Neural progenitor cell (in vitro differentiated cells): ENCODE measurements at regions not wholly inside any gene's neighbourhood (a gene's known extent, or its start where the extent isn't known, plus 50 kb on each side); places are given as distances from the start of the nearest gene placed in this dataset.

Experiments
- DNase-seq: peaks from one replicate; pipeline ENCODE4 v3.0.0-alpha.2; 2016; ENCODE audit warnings: low spot score
- H2AFZ ChIP-seq: fragments of 200-600 bp; sonication (generic); replicated peaks from 2 replicates; pipeline ENCODE4 v1.6.1; 2016; ENCODE audit warnings: antibody characterized with exemption
- H3F3A ChIP-seq: fragments of 200-600 bp; sonication (generic); 2 replicates; pipeline ENCODE4 v1.6.1; 2016; ENCODE audit warnings: antibody characterized with exemption, low read depth
- H3K27ac ChIP-seq: fragments of 200-600 bp; sonication (generic); 2 replicates; pipeline ENCODE4 v1.5.1; 2016; ENCODE audit warnings: mild to moderate bottlenecking
- H3K27me3 ChIP-seq: fragments of 200-600 bp; sonication (generic); 2 replicates; pipeline ENCODE4 v1.6.1; 2016; ENCODE audit warnings: mild to moderate bottlenecking, moderate library complexity
- H3K36me3 ChIP-seq: fragments of 200-600 bp; sonication (generic); 2 replicates; pipeline ENCODE4 v1.5.1; 2016
- H3K4me1 ChIP-seq: fragments of 200-600 bp; sonication (generic); 2 replicates; pipeline ENCODE4 v1.6.1; 2016; ENCODE audit warnings: mixed run types
- H3K4me2 ChIP-seq: fragments of 200-600 bp; sonication (generic); 2 replicates; pipeline ENCODE4 v1.6.1; 2016
- H3K4me3 ChIP-seq: fragments of 200-600 bp; sonication (generic); 2 replicates; pipeline ENCODE4 v1.5.1; 2016
- H3K79me2 ChIP-seq: fragments of 200-600 bp; sonication (generic); 2 replicates; pipeline ENCODE4 v1.6.1; 2016; ENCODE audit warnings: low read depth
- H3K9ac ChIP-seq: fragments of 200-600 bp; sonication (generic); 2 replicates; pipeline ENCODE4 v1.6.1; 2016
- H3K9me3 ChIP-seq: fragments of 200-600 bp; sonication (generic); 2 replicates; pipeline ENCODE4 v1.5.1; 2016; ENCODE audit warnings: low read depth
- H4K20me1 ChIP-seq: fragments of 200-600 bp; sonication (generic); 2 replicates; pipeline ENCODE4 v1.6.1; 2016; ENCODE audit warnings: low read depth
- H3K27ac Mint-ChIP-seq: 3 replicates; pipeline ENCODE4 v1.8.0; 2021; ENCODE audit warnings: mixed read lengths
- H3K27me3 Mint-ChIP-seq: 2 replicates; pipeline ENCODE4 v1.8.0; 2022; ENCODE audit warnings: low read depth, mild to moderate bottlenecking, inconsistent platforms, moderate library complexity, mixed read lengths; ENCODE audit not compliant: insufficient read depth
- H3K36me3 Mint-ChIP-seq: 3 replicates; pipeline ENCODE4 v1.8.0; 2021; ENCODE audit warnings: mixed read lengths
- H3K4me1 Mint-ChIP-seq: 3 replicates; pipeline ENCODE4 v1.8.0; 2021; ENCODE audit warnings: mixed read lengths
- H3K4me3 Mint-ChIP-seq: 3 replicates; pipeline ENCODE4 v1.8.0; 2021; ENCODE audit warnings: mild to moderate bottlenecking, moderate library complexity, mixed read lengths
- H3K9me3 Mint-ChIP-seq: 3 replicates; pipeline ENCODE4 v1.8.0; 2020; ENCODE audit warnings: mixed read lengths
- EZH2 ChIP-seq: fragments of 200-600 bp; sonication (generic); IDR thresholded peaks from 2 replicates; pipeline ENCODE4 v1.6.1; 2017; ENCODE audit warnings: antibody characterized with exemption, mild to moderate bottlenecking, moderate library complexity
- EZH2phosphoT487 ChIP-seq: fragments of 200-600 bp; sonication (generic); IDR thresholded peaks from 2 replicates; pipeline ENCODE4 v1.6.1; 2017; ENCODE audit warnings: antibody characterized with exemption
- TF ChIP-seq, protein P1 (sequence below): fragments of 200-600 bp; sonication (generic); IDR thresholded peaks from 2 replicates; pipeline ENCODE4 v1.5.1; 2017; ENCODE audit warnings: antibody characterized with exemption, mild to moderate bottlenecking

DNA sequence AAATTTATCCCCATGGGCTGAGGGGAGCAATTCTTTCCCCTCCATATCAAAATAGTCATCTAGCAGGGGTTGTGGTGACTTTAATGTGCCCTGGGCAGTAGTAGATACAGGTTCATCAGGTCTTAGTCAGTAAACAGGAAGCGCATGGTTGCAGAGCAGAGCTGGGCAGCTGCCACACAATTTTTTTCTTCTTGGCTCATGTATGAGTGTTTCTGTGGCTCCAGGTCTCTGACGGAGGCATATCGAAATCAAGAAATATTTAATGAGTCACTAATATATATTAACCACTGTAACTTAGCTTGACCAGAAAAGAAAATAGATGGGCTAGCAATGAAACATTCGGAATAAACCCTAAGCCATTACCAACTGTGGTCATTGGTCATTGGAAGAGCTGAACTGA is 68.4 kb upstream of the UBL3 start:
- H3K9ac ChIP-seq = no peak overlapping the region
- no peaks in the 10 kb centered on the region for H3K9me3 ChIP-seq
- Mint-ChIP-seq H3K36me3 (no peaks in the 10 kb centered on the region), H3K9me3 (no peaks in the 10 kb centered on the region), H3K4me1 (peaks cover 11% of the 10 kb centered on the region), H3K27me3 (peaks cover 6% of the 10 kb centered on the region), H3K27ac (no peak overlapping the region), H3K4me3 (no peak overlapping the region)
- H3K4me3 ChIP-seq = no peak overlapping the region
- no peak for DNase-seq
- no peak overlapping the region for H3K27ac ChIP-seq
- TF ChIP-seq, protein P1, sequence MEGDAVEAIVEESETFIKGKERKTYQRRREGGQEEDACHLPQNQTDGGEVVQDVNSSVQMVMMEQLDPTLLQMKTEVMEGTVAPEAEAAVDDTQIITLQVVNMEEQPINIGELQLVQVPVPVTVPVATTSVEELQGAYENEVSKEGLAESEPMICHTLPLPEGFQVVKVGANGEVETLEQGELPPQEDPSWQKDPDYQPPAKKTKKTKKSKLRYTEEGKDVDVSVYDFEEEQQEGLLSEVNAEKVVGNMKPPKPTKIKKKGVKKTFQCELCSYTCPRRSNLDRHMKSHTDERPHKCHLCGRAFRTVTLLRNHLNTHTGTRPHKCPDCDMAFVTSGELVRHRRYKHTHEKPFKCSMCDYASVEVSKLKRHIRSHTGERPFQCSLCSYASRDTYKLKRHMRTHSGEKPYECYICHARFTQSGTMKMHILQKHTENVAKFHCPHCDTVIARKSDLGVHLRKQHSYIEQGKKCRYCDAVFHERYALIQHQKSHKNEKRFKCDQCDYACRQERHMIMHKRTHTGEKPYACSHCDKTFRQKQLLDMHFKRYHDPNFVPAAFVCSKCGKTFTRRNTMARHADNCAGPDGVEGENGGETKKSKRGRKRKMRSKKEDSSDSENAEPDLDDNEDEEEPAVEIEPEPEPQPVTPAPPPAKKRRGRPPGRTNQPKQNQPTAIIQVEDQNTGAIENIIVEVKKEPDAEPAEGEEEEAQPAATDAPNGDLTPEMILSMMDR = no peak
- no peak for TF ChIP-seq EZH2
- no peak for TF ChIP-seq EZH2phosphoT487
- no peaks in the 10 kb centered on the region for H3K27me3 ChIP-seq
- no peaks in the 10 kb centered on the region for H4K20me1 ChIP-seq
- H3K79me2 ChIP-seq = no peaks in the 10 kb centered on the region
- no peak overlapping the region for H3K4me2 ChIP-seq
- no peaks in the 10 kb centered on the region for H3K4me1 ChIP-seq
- no peaks in the 10 kb centered on the region for H3K36me3 ChIP-seq
- no peak overlapping the region for H2AFZ ChIP-seq
- H3F3A ChIP-seq = no peaks in the 10 kb centered on the region

DNA sequence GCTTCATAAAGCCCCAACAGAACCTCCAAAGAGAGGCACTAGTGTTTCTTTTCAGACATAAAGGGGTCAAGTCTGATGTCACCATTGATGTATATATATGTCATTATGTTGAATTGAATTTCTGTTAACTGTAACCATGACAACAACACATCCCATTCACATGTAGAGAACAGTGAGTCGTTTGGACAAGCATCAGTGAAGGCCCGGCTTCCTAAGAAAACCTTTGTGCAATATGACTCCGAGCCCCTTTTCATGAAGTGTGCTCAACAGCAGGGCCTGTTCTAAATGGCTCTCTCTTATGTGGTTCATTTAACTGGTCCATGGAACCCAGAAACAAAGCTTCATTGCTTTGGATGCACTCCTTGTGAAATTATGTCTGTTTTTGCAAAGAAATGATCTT is 67.2 kb upstream of the UBL3 start:
- Histone ChIP-seq H2AFZ (no peak overlapping the region), H3K27ac (no peak overlapping the region), H3K27me3 (no peaks in the 10 kb centered on the region), H3K79me2 (no peaks in the 10 kb centered on the region), H4K20me1 (no peaks in the 10 kb centered on the region), H3F3A (no peaks in the 10 kb centered on the region), H3K9ac (no peak overlapping the region), H3K36me3 (no peaks in the 10 kb centered on the region), H3K9me3 (no peaks in the 10 kb centered on the region), H3K4me1 (no peaks in the 10 kb centered on the region), H3K4me2 (no peak overlapping the region), H3K4me3 (no peak overlapping the region)
- H3K27ac Mint-ChIP-seq = no peak overlapping the region
- no peak for DNase-seq
- no peaks in the 10 kb centered on the region for H3K36me3 Mint-ChIP-seq
- peaks cover 6% of the 10 kb centered on the region for H3K27me3 Mint-ChIP-seq
- H3K9me3 Mint-ChIP-seq = no peaks in the 10 kb centered on the region
- TF ChIP-seq EZH2 (no peak), EZH2phosphoT487 (no peak)
- TF ChIP-seq, protein P1 = no peak
- peaks cover 9% of the 10 kb centered on the region for H3K4me1 Mint-ChIP-seq
- H3K4me3 Mint-ChIP-seq = no peak overlapping the region

- H3K9me3 Mint-ChIP-seq = no peaks in the 10 kb centered on the region
Measured at GRCh38 chr13:29914581-29914980, 64.2 kb upstream of the UBL3 start.

More at GRCh38 chr13:29914581-29914980, 64.2 kb upstream of the UBL3 start:
- no peak for DNase-seq
- Histone ChIP-seq H3K27ac (no peak overlapping the region), H3K4me1 (no peaks in the 10 kb centered on the region), H3K79me2 (no peaks in the 10 kb centered on the region), H3K4me2 (no peak overlapping the region), H3K4me3 (no peak overlapping the region), H4K20me1 (no peaks in the 10 kb centered on the region), H3F3A (no peaks in the 10 kb centered on the region), H2AFZ (no peak overlapping the region), H3K9me3 (no peaks in the 10 kb centered on the region), H3K9ac (no peak overlapping the region), H3K36me3 (no peaks in the 10 kb centered on the region), H3K27me3 (no peaks in the 10 kb centered on the region)
- H3K36me3 Mint-ChIP-seq = no peaks in the 10 kb centered on the region
- no peak for TF ChIP-seq EZH2
- TF ChIP-seq, protein P1 = no peak
- no peak for TF ChIP-seq EZH2phosphoT487
- H3K4me1 Mint-ChIP-seq = peaks cover 18% of the 10 kb centered on the region
- H3K27ac Mint-ChIP-seq = no peak overlapping the region
- peaks cover 4% of the 10 kb centered on the region for H3K27me3 Mint-ChIP-seq
- no peak overlapping the region for H3K4me3 Mint-ChIP-seq
